ENCODE measurements at regions not wholly inside any gene's neighbourhood (a gene's known extent, or its start where the extent isn't known, plus 50 kb on each side); places are given as distances from the start of the nearest gene placed in this dataset.

- intact Hi-C loops (cut with DNase I; ENCODE audit: low total_unique reads), result no loop called here
- TF ChIP-seq, protein P1, sequence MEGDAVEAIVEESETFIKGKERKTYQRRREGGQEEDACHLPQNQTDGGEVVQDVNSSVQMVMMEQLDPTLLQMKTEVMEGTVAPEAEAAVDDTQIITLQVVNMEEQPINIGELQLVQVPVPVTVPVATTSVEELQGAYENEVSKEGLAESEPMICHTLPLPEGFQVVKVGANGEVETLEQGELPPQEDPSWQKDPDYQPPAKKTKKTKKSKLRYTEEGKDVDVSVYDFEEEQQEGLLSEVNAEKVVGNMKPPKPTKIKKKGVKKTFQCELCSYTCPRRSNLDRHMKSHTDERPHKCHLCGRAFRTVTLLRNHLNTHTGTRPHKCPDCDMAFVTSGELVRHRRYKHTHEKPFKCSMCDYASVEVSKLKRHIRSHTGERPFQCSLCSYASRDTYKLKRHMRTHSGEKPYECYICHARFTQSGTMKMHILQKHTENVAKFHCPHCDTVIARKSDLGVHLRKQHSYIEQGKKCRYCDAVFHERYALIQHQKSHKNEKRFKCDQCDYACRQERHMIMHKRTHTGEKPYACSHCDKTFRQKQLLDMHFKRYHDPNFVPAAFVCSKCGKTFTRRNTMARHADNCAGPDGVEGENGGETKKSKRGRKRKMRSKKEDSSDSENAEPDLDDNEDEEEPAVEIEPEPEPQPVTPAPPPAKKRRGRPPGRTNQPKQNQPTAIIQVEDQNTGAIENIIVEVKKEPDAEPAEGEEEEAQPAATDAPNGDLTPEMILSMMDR (IDR thresholded peaks at IDR 0.05), result no peak
- no peak for TF ChIP-seq POLR2A (IDR thresholded peaks at IDR 0.05)
Measured at GRCh38 chr2:163812926-163813520, 77.2 kb upstream of the FIGN start.

GRCh38 chr2:163808406-163808805 is 72.6 kb upstream of the FIGN start:
- TF ChIP-seq POLR2A (IDR thresholded peaks at IDR 0.05), result no peak
- TF ChIP-seq, protein P1 (IDR thresholded peaks at IDR 0.05), result no peak
- Histone ChIP-seq H3K4me1 (no peaks in the 10 kb centered on the region), H3K9me3 (no peaks in the 10 kb centered on the region), H3K27me3 (no peaks in the 10 kb centered on the region), H3K36me3 (no peaks in the 10 kb centered on the region), H3K27ac (no peak overlapping the region), H3K4me3 (no peak overlapping the region)
- intact Hi-C loops (cut with DNase I; ENCODE audit: low total_unique reads), result no loop called here
- no peak for DNase-seq

More at GRCh38 chr2:163812926-163813520, 77.2 kb upstream of the FIGN start:
- H3K27ac ChIP-seq, result no peak overlapping the region
- no peaks in the 10 kb centered on the region for H3K36me3 ChIP-seq
- no peaks in the 10 kb centered on the region for H3K4me1 ChIP-seq
- H3K4me3 ChIP-seq, result no peak overlapping the region
- no peak for DNase-seq
- H3K9me3 ChIP-seq, result no peaks in the 10 kb centered on the region
- H3K27me3 ChIP-seq, result no peaks in the 10 kb centered on the region

DNA sequence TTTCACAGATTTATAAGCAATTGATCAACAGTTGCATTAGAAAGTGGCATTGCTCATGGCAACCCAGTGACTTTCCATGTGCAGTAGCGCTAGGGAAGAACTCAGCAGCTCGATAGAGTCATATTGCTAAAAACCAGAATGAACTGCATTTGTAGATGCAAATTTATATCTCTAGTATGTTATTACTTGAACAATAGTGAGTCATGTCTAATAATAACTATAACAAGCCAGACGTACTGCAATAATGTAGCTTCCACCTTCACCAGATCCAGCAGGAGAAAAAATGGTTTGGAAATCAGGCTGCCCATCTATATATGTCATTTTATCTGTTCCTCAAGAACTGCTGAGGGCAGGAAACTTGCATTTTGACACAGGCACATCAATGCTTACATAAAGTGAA is 66.5 kb upstream of the FIGN start:
- intact Hi-C loops (cut with DNase I; ENCODE audit: low total_unique reads), result no loop called here

GRCh38 chr2:163801486-163801885 is 65.7 kb upstream of the FIGN start:
- no peaks in the 10 kb centered on the region for H3K9me3 ChIP-seq
- TF ChIP-seq, protein P1 (IDR thresholded peaks at IDR 0.05), result no peak
- no peak for TF ChIP-seq POLR2A (IDR thresholded peaks at IDR 0.05)
- H3K27ac ChIP-seq, result no peak overlapping the region
- no peak overlapping the region for H3K4me3 ChIP-seq
- no peaks in the 10 kb centered on the region for H3K36me3 ChIP-seq
- H3K4me1 ChIP-seq, result no peaks in the 10 kb centered on the region
- intact Hi-C loops (cut with DNase I; ENCODE audit: low total_unique reads), result no loop called here
- H3K27me3 ChIP-seq, result no peaks in the 10 kb centered on the region
- no peak for DNase-seq

More for the DNA sequence above, 66.5 kb upstream of the FIGN start:
- H3K4me1 ChIP-seq, result no peaks in the 10 kb centered on the region
- H3K4me3 ChIP-seq, result no peak overlapping the region
- DNase-seq, result no peak
- no peaks in the 10 kb centered on the region for H3K27me3 ChIP-seq
- H3K27ac ChIP-seq, result no peak overlapping the region
- H3K36me3 ChIP-seq, result no peaks in the 10 kb centered on the region
- TF ChIP-seq, protein P1 (IDR thresholded peaks at IDR 0.05), result no peak
- TF ChIP-seq POLR2A (IDR thresholded peaks at IDR 0.05), result no peak
- no peaks in the 10 kb centered on the region for H3K9me3 ChIP-seq

DNA sequence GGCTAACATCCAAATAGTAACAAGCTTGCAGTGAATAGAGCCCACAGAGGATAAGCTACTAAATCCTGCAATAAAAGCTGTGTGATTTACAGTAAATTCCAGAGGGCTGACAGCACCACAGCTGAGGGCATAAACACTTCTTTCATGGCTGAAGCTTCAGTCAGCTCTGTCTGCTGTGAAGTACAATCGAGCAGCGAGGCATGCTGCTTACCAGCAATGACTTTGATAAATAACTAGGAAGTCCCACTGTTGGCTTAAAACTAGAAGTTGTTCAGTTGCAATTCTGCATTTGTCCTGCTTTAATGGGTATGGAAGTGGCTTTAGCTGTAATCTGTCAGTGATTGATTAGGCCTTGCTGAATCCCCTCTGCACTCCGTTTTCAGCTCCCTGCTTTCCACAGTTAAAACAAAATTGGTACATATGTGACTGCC is 65.2 kb upstream of the FIGN start:
- H3K4me1 ChIP-seq, result no peaks in the 10 kb centered on the region
- intact Hi-C loops (cut with DNase I; ENCODE audit: low total_unique reads), result no loop called here
- no peaks in the 10 kb centered on the region for H3K27me3 ChIP-seq
- no peak for DNase-seq
- no peak overlapping the region for H3K4me3 ChIP-seq
- TF ChIP-seq, protein P1 (IDR thresholded peaks at IDR 0.05), result no peak
- no peak for TF ChIP-seq POLR2A (IDR thresholded peaks at IDR 0.05)
- H3K9me3 ChIP-seq, result no peaks in the 10 kb centered on the region
- no peaks in the 10 kb centered on the region for H3K36me3 ChIP-seq
- H3K27ac ChIP-seq, result no peak overlapping the region
